OCI-LY3 (cell line): ENCODE measurements at regions not wholly inside any gene's neighbourhood (a gene's known extent, or its start where the extent isn't known, plus 50 kb on each side); places are given as distances from the start of the nearest gene placed in this dataset.

Experiments used
- EZH2phosphoT487 ChIP-seq: fragments of 200-600 bp; shearing (Covaris generic); IDR thresholded peaks from 2 replicates; pipeline ENCODE4 v1.6.1; 2018; ENCODE audit warnings: antibody characterized with exemption, mixed run types, low read depth
- TF ChIP-seq, protein P1 (sequence below): fragments of 200-600, 300-600 bp; sonication (generic); IDR thresholded peaks from 2 replicates; pipeline ENCODE4 v1.5.1; 2014; ENCODE audit warnings: antibody characterized with exemption, low read length, low read depth

GRCh38 chr6:6912817-6913744 lies 194.7 kb upstream of the RREB1 start:
- TF ChIP-seq, protein P1, sequence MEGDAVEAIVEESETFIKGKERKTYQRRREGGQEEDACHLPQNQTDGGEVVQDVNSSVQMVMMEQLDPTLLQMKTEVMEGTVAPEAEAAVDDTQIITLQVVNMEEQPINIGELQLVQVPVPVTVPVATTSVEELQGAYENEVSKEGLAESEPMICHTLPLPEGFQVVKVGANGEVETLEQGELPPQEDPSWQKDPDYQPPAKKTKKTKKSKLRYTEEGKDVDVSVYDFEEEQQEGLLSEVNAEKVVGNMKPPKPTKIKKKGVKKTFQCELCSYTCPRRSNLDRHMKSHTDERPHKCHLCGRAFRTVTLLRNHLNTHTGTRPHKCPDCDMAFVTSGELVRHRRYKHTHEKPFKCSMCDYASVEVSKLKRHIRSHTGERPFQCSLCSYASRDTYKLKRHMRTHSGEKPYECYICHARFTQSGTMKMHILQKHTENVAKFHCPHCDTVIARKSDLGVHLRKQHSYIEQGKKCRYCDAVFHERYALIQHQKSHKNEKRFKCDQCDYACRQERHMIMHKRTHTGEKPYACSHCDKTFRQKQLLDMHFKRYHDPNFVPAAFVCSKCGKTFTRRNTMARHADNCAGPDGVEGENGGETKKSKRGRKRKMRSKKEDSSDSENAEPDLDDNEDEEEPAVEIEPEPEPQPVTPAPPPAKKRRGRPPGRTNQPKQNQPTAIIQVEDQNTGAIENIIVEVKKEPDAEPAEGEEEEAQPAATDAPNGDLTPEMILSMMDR = no peak
- no peak for TF ChIP-seq EZH2phosphoT487
